WTC11 (cell line): ENCODE measurements at regions not wholly inside any gene's neighbourhood (a gene's known extent, or its start where the extent isn't known, plus 50 kb on each side); places are given as distances from the start of the nearest gene placed in this dataset.

Experiments used
- ATAC-seq: fragments of 200-7000 bp; cut with Tn5 transposase; 2 replicates; pipeline ENCODE4 v1.10.0; 2021; ENCODE audit warnings: mild to moderate bottlenecking, moderate library complexity
- CTCF ChIA-PET: fragments of 300-600 bp; sonication (Branson Sonifier 250); formaldehyde crosslinking; loops from one replicate; lab custom pipeline; 2021; ENCODE audit warnings: antibody characterized with exemption; lab: Charles Lee
- POLR2A ChIA-PET: fragments of 350-600 bp; sonication (Branson Sonifier 250); formaldehyde crosslinking; loops from one replicate; lab custom pipeline; 2021; ENCODE audit warnings: antibody characterized with exemption; lab: Charles Lee
- DNase-seq: peaks from one replicate; pipeline ENCODE4 v3.0.0; 2021; ENCODE audit warnings: low spot score
- H3K27ac Mint-ChIP-seq: 2 replicates; pipeline ENCODE4 v1.8.0; 2021; ENCODE audit warnings: mixed read lengths
- H3K27me3 Mint-ChIP-seq: 2 replicates; pipeline ENCODE4 v1.8.0; 2021; ENCODE audit warnings: low read depth, mild to moderate bottlenecking, moderate library complexity, mixed read lengths
- H3K36me3 Mint-ChIP-seq: 2 replicates; pipeline ENCODE4 v1.8.0; 2021; ENCODE audit warnings: mixed read lengths
- H3K4me1 Mint-ChIP-seq: 2 replicates; pipeline ENCODE4 v1.8.0; 2022; ENCODE audit warnings: mixed read lengths
- H3K4me3 Mint-ChIP-seq: 2 replicates; pipeline ENCODE4 v1.8.0; 2021; ENCODE audit warnings: mild to moderate bottlenecking, moderate library complexity, mixed read lengths
- H3K9me3 Mint-ChIP-seq: 2 replicates; pipeline ENCODE4 v1.8.0; 2021; ENCODE audit warnings: mixed read lengths
- E2F5 ChIP-seq: sonication (generic); formaldehyde crosslinking; IDR thresholded peaks from 2 replicates; pipeline ENCODE4 v1.8.1; 2022; ENCODE audit warnings: mild to moderate bottlenecking, moderate library complexity, missing genetic modification reagents
- FOXP4 ChIP-seq: sonication (generic); formaldehyde crosslinking; IDR thresholded peaks from 2 replicates; pipeline ENCODE4 v1.8.0; 2022; ENCODE audit warnings: mild to moderate bottlenecking, missing genetic modification reagents
- HMGA2 ChIP-seq: fragments of 250-450 bp; sonication (Bioruptor Pico); IDR thresholded peaks from 2 replicates; pipeline ENCODE4 v1.4.0; 2021; ENCODE audit warnings: mild to moderate bottlenecking, moderate library complexity
- OVOL2 ChIP-seq: fragments of 250-450 bp; sonication (Bioruptor Pico); IDR thresholded peaks from 2 replicates; pipeline ENCODE4 v1.9.0; 2021; ENCODE audit warnings: mild to moderate bottlenecking, borderline replicate concordance
- PRRX2 ChIP-seq: fragments of 250-450 bp; sonication (Bioruptor Pico); IDR thresholded peaks from 2 replicates; pipeline ENCODE4 v1.8.0; 2021; ENCODE audit warnings: mild to moderate bottlenecking
- TP53 ChIP-seq: sonication (generic); formaldehyde crosslinking; IDR thresholded peaks from 2 replicates; pipeline ENCODE4 v1.8.1; 2023; ENCODE audit warnings: mild to moderate bottlenecking, missing genetic modification reagents
- ZNF121 ChIP-seq: sonication (generic); formaldehyde crosslinking; IDR thresholded peaks from 2 replicates; pipeline ENCODE4 v1.8.0; 2023; ENCODE audit warnings: missing genetic modification reagents
- ZNF396 ChIP-seq: fragments of 250-450 bp; sonication (Bioruptor Pico); IDR thresholded peaks from 2 replicates; pipeline ENCODE4 v1.8.0; 2021; ENCODE audit warnings: mild to moderate bottlenecking, moderate library complexity, borderline replicate concordance
- ZNF416 ChIP-seq: fragments of 250-450 bp; sonication (Bioruptor Pico); IDR thresholded peaks from 2 replicates; pipeline ENCODE4 v1.9.0; 2021; ENCODE audit warnings: mild to moderate bottlenecking, inconsistent platforms
- TF ChIP-seq, protein P1 (sequence below): sonication (generic); formaldehyde crosslinking; conservative IDR thresholded peaks from 2 replicates; pipeline ENCODE4 v1.8.1; 2023; ENCODE audit warnings: mild to moderate bottlenecking, low read depth, missing genetic modification reagents, moderate library complexity
- TF ChIP-seq, protein P2 (sequence below): fragments of 250-450 bp; sonication (Bioruptor Pico); IDR thresholded peaks from 2 replicates; pipeline ENCODE4 v1.9.0; 2021; ENCODE audit warnings: mild to moderate bottlenecking, borderline replicate concordance
- TF ChIP-seq, protein P3 (sequence below): sonication (generic); formaldehyde crosslinking; IDR thresholded peaks from 2 replicates; pipeline ENCODE4 v1.8.1; 2022; ENCODE audit warnings: missing genetic modification reagents, borderline replicate concordance
- TF ChIP-seq, protein P4 (sequence below): fragments of 250-450 bp; sonication (Bioruptor Pico); conservative IDR thresholded peaks from 2 replicates; pipeline ENCODE4 v1.9.0; 2021; ENCODE audit warnings: mild to moderate bottlenecking

GRCh38 chr7:137151041-137151689 is 192.4 kb downstream of the PTN start (continued):
- TF ChIP-seq, protein P1, sequence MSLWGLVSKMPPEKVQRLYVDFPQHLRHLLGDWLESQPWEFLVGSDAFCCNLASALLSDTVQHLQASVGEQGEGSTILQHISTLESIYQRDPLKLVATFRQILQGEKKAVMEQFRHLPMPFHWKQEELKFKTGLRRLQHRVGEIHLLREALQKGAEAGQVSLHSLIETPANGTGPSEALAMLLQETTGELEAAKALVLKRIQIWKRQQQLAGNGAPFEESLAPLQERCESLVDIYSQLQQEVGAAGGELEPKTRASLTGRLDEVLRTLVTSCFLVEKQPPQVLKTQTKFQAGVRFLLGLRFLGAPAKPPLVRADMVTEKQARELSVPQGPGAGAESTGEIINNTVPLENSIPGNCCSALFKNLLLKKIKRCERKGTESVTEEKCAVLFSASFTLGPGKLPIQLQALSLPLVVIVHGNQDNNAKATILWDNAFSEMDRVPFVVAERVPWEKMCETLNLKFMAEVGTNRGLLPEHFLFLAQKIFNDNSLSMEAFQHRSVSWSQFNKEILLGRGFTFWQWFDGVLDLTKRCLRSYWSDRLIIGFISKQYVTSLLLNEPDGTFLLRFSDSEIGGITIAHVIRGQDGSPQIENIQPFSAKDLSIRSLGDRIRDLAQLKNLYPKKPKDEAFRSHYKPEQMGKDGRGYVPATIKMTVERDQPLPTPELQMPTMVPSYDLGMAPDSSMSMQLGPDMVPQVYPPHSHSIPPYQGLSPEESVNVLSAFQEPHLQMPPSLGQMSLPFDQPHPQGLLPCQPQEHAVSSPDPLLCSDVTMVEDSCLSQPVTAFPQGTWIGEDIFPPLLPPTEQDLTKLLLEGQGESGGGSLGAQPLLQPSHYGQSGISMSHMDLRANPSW (CRISPR knock-in tag): no peak
- TF ChIP-seq, all 79 proteins: peak for 0

GRCh38 chr7:137147338-137147720 is 196.2 kb downstream of the PTN start:
- no peak overlapping the region for H3K4me3 Mint-ChIP-seq
- no peaks in the 10 kb centered on the region for H3K36me3 Mint-ChIP-seq
- H3K27me3 Mint-ChIP-seq: no peaks in the 10 kb centered on the region
- DNase-seq (no peak), ATAC-seq (no peak)
- H3K9me3 Mint-ChIP-seq: no peaks in the 10 kb centered on the region
- ChIA-PET POLR2A (no interaction called here), CTCF (no interaction called here)
- TF ChIP-seq, protein P2, sequence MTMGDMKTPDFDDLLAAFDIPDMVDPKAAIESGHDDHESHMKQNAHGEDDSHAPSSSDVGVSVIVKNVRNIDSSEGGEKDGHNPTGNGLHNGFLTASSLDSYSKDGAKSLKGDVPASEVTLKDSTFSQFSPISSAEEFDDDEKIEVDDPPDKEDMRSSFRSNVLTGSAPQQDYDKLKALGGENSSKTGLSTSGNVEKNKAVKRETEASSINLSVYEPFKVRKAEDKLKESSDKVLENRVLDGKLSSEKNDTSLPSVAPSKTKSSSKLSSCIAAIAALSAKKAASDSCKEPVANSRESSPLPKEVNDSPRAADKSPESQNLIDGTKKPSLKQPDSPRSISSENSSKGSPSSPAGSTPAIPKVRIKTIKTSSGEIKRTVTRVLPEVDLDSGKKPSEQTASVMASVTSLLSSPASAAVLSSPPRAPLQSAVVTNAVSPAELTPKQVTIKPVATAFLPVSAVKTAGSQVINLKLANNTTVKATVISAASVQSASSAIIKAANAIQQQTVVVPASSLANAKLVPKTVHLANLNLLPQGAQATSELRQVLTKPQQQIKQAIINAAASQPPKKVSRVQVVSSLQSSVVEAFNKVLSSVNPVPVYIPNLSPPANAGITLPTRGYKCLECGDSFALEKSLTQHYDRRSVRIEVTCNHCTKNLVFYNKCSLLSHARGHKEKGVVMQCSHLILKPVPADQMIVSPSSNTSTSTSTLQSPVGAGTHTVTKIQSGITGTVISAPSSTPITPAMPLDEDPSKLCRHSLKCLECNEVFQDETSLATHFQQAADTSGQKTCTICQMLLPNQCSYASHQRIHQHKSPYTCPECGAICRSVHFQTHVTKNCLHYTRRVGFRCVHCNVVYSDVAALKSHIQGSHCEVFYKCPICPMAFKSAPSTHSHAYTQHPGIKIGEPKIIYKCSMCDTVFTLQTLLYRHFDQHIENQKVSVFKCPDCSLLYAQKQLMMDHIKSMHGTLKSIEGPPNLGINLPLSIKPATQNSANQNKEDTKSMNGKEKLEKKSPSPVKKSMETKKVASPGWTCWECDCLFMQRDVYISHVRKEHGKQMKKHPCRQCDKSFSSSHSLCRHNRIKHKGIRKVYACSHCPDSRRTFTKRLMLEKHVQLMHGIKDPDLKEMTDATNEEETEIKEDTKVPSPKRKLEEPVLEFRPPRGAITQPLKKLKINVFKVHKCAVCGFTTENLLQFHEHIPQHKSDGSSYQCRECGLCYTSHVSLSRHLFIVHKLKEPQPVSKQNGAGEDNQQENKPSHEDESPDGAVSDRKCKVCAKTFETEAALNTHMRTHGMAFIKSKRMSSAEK (CRISPR knock-in tag): no peak
- TF ChIP-seq, protein P3, sequence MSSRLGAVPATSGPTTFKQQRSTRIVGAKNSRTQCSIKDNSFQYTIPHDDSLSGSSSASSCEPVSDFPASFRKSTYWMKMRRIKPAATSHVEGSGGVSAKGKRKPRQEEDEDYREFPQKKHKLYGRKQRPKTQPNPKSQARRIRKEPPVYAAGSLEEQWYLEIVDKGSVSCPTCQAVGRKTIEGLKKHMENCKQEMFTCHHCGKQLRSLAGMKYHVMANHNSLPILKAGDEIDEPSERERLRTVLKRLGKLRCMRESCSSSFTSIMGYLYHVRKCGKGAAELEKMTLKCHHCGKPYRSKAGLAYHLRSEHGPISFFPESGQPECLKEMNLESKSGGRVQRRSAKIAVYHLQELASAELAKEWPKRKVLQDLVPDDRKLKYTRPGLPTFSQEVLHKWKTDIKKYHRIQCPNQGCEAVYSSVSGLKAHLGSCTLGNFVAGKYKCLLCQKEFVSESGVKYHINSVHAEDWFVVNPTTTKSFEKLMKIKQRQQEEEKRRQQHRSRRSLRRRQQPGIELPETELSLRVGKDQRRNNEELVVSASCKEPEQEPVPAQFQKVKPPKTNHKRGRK (CRISPR knock-in tag): no peak
- TF ChIP-seq FOXP4 (CRISPR knock-in tag) (no peak), E2F5 (CRISPR knock-in tag) (no peak), HMGA2 (no peak), ZNF121 (CRISPR knock-in tag) (no peak), TP53 (CRISPR knock-in tag) (no peak), OVOL2 (CRISPR knock-in tag) (no peak), PRRX2 (CRISPR knock-in tag) (no peak), ZNF396 (no peak), ZNF416 (CRISPR knock-in tag) (no peak)
- TF ChIP-seq, protein P4, sequence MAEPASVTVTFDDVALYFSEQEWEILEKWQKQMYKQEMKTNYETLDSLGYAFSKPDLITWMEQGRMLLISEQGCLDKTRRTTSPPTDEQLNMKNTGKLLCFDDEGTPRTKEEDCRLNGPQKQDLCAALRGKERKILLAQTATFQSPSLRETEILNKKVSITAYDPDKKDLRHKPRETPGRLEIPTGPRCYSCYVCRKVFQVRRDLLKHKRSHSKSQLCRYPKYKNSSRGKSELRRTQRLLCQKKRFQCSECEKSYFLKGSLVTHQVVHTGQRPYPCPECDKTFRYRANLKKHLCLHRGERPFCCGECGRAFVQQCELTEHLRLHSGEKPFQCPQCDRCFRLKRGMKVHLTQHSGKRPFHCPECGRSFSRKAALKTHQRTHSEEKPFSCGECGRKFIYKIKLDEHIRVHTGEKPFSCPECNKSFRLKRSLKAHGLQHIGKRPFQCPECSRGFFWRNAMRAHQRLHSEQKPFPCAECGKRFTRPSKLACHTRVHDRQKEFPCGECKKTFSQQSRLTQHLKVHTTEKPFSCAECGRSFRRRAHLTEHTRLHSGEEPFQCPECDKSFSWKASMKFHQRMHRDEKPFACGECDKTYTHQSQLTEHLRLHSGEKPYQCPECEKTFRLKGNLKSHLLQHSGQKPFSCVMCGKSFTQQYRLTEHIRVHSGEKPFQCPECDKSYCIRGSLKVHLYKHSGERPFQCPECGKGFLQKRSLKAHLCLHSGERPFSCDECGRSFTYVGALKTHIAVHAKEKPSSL (CRISPR knock-in tag): no peak
- H3K27ac Mint-ChIP-seq: no peak overlapping the region
- H3K4me1 Mint-ChIP-seq: peaks cover 4% of the 10 kb centered on the region
